ENCODE measurements at regions not wholly inside any gene's neighbourhood (a gene's known extent, or its start where the extent isn't known, plus 50 kb on each side); places are given as distances from the start of the nearest gene placed in this dataset.

DNA sequence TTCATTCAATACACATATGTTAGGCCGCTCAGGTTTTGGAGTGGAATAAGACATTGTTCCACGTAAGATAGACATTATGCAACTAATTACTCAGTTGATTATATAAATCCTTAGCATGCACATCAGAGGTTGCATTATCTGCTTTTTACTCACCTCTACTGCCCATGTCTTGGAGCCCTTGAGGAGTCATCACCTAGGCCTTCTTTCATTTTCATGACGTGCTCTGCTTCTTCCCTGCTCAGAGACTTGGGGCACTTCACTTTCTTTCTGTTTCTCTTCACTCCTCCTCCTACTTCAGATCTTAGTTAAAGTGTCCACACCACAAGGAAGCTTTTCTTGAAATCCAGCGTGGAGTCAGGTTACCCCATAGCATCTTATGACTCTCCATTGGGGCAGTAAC is 241.1 kb downstream of the TLR4 start:
- no peak for DNase-seq

GRCh38 chr9:117951127-117951526 is 246.9 kb downstream of the TLR4 start:
- no peak for DNase-seq

GRCh38 chr9:117952581-117952980 is 248.4 kb downstream of the TLR4 start:
- DNase-seq, result no peak

GRCh38 chr9:117957267-117957666 is 253.1 kb downstream of the TLR4 start:
- no peak for DNase-seq

DNA sequence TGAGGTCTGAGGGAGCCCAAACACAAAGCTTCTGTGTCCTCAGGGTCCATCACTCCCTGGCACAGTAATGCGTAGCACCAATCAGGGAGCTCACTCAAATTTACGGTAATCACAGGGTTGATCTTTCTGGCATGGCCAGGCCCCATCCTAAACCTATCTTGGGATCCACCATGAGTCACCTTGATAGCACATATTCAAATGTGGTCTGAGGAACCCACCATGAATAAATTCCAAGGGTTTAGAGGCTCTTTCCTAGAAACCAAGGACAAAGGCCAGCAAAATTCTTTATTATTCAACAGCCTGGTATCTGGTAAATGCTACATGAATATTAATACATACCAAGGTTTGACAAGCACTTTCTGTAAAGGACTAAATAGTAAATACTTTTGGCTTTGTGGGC is 254.5 kb downstream of the TLR4 start:
- DNase-seq, result no peak

GRCh38 chr9:117963493-117964090 is 259.4 kb downstream of the TLR4 start:
- DNase-seq, result no peak

GRCh38 chr9:117970276-117971050 is 266.3 kb downstream of the TLR4 start:
- DNase-seq, result no peak

- DNase-seq, result no peak
Measured at GRCh38 chr9:117974108-117974507, 269.9 kb downstream of the TLR4 start.

DNA sequence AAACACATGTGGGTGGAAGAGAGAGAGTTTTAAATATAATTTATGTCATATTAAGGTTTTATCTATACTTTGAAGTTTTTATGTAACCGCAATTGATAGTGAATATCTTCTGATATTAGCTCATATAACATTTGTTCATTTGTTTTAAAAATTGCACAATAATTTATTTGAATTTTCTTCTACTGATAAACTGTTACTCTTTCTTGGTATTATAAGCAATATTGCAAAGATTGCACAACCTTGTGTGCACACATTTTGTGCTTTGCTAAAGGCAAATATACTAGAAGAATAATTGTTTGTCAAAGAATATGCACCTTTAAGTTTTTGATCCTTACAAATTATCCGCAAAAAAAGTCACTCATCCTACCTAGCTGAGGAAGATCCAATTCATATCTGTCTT is 275.7 kb downstream of the TLR4 start:
- no peak for DNase-seq

- no peak for DNase-seq
Measured at GRCh38 chr9:117987945-117988344, 283.7 kb downstream of the TLR4 start.

GRCh38 chr9:117992006-117992405 is 287.8 kb downstream of the TLR4 start:
- DNase-seq, result no peak

DNA sequence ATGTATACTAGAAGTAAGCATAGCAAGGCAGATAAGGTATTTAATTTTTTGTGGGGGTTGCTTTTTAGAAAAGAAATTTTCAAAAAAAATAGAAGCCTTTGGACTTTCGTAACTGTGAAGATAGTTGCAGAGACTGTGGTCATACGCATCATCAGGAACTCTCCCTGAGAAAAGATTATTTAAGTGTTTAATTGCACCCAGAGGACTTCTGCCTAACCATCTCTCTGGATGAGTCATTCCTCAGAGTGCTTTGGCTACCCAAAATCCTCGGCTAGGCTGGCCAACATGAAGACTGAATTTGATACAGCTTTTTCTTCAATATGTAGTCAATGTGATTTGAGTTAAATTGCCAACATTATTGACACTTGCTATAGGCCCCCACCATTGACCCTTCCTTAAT is 296.4 kb downstream of the TLR4 start:
- no peak for DNase-seq

DNA sequence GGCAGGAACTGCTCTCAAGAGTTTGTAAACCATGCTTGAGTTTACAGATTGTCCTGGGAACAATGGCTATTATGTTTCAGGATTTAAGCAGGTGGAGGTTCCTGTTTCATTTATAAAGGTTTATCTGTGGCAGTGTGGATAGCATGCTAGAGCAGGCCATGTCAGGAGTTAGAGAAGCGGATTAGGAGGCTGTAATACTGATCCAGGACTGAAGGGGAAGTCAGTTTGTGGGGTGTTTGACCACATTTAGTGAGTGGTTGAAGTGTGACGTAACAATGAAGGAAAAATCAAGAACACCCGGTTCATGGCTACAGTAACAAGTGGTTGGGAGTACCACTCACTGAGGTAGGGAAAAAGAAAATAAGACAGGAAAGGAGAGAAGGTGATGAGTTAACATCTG is 299.0 kb downstream of the TLR4 start:
- DNase-seq, result no peak

GRCh38 chr9:118008246-118008645 is 304.0 kb downstream of the TLR4 start:
- no peak for DNase-seq

- no peak for DNase-seq
Measured at GRCh38 chr9:118009614-118010013, 305.4 kb downstream of the TLR4 start.

- DNase-seq, result no peak
Measured at GRCh38 chr9:118017607-118018122, 313.5 kb downstream of the TLR4 start.

DNA sequence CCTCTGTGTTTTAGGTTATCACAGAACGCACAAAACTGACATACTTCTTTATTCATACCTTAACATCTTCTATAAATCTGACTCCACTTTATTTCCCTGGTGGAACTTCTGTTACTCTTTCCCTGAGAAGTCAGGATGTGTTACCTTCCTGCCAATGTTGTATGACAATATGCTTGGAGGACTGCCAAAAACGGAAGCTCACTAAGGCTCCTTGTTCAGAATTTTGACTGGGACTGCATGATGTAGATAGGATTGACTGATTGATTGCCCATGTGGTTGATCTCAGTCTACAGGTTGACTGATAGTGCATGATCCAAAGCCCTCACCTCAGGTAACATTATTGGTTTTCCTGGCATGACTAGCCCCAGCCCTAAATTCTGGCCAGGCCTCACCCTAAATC is 319.4 kb downstream of the TLR4 start:
- DNase-seq, result no peak

GRCh38 chr9:118028225-118028624 is 324.0 kb downstream of the TLR4 start:
- no peak for DNase-seq

DNA sequence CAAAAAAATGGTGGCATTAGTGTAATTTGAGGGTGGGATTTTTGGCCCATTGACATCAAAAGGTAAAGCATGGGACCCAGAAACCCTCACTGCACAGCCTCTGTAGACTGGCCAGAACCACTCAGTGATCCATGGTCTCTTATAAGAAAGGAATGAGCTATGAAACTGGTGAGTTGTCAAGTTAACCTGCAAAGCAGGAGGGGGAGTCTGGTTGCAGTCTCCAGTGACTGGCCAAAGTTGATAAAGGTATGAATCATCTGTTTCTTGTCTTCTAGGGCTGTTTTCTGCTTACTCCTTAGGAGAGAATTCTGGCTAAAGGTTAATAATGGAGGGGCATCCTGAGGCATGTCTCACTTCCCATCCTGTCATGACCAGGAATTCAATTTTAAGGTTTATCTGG is 325.2 kb downstream of the TLR4 start:
- DNase-seq, result no peak

DNA sequence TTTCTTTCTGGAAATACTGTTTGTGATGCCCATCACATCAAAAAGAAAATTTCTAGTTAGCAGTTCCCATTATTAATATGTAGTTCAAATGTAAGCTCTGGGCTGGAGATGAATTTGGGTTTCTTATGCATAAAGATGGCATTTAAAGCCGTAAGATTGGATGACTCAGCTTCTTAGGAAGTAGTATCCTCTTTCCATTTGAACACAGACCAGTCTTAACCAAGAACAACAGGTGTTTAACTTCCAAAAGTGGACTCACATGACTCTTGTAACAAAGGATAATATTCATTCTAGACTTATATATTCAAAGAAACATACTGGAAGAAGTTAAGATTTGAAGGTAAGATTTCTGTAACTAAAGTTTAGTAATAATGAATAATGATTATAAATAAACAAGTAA is 330.5 kb downstream of the TLR4 start:
- no peak for DNase-seq

DNA sequence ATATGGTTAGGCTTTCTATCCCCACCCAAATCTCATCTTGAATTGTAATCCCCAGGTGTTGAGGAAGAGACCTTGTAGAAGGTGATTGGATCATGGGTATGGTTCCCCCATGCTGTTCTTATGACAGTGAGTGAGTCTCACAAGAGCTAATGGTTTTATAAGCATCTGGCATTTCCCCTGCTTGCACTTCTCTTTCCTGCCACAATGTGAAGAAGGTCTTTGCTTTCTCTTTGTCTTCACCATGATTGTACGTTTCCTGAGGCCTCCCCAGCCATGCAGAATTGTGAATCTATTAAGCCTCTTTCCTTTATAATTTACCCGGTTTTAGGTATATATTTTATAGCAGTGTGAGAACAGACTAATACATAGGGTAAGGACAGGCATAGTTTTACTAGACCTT is 334.5 kb downstream of the TLR4 start:
- DNase-seq, result no peak

- no peak for DNase-seq
Measured at GRCh38 chr9:118058227-118058626, 354.0 kb downstream of the TLR4 start.

- DNase-seq, result peak; percentile 29
Measured at GRCh38 chr9:118059484-118060278, 355.5 kb downstream of the TLR4 start.

GRCh38 chr9:118083161-118083560 is 379.0 kb downstream of the TLR4 start:
- no peak for DNase-seq
